GOT3 (cell line): ENCODE measurements at regions not wholly inside any gene's neighbourhood (a gene's known extent, or its start where the extent isn't known, plus 50 kb on each side); places are given as distances from the start of the nearest gene placed in this dataset.

Experiments used
- DNase-seq: peaks from one replicate; lab custom pipeline; 2025; ENCODE audit warnings: mixed read lengths; lab: John Stamatoyannopoulos, UW

- DNase-seq: no peak
Observed at GRCh38 chr4:145346081-145346480, 135.6 kb upstream of the SMAD1 start.

GRCh38 chr4:145345401-145345800, 136.3 kb upstream of the SMAD1 start:
- no peak for DNase-seq

GRCh38 chr4:145341381-145341780, 140.3 kb upstream of the SMAD1 start:
- no peak for DNase-seq

- DNase-seq: no peak
Observed at GRCh38 chr4:145340071-145340675, 141.5 kb upstream of the SMAD1 start.

- DNase-seq: no peak
Observed at GRCh38 chr4:145339075-145339725, 142.5 kb upstream of the SMAD1 start.

- no peak for DNase-seq
Observed at GRCh38 chr4:145338568-145338967, 143.1 kb upstream of the SMAD1 start.

GRCh38 chr4:145337391-145337790, 144.3 kb upstream of the SMAD1 start:
- DNase-seq: no peak

GRCh38 chr4:145333786-145334185, 147.9 kb upstream of the SMAD1 start:
- no peak for DNase-seq

GRCh38 chr4:145326491-145326890, 146.1 kb upstream of the OTUD4 start:
- DNase-seq: no peak

- DNase-seq: no peak
Observed at GRCh38 chr4:145324161-145324560, 143.8 kb upstream of the OTUD4 start.

- no peak for DNase-seq
Observed at GRCh38 chr4:145320294-145320693, 139.9 kb upstream of the OTUD4 start.

GRCh38 chr4:145319751-145320150, 139.4 kb upstream of the OTUD4 start:
- no peak for DNase-seq

- DNase-seq: no peak
Observed at GRCh38 chr4:145316897-145317574, 136.6 kb upstream of the OTUD4 start.

- DNase-seq: no peak
Observed at GRCh38 chr4:145315811-145316225, 135.4 kb upstream of the OTUD4 start.

- DNase-seq: no peak
Observed at GRCh38 chr4:145308598-145308997, 128.2 kb upstream of the OTUD4 start.

GRCh38 chr4:145307763-145308430, 127.5 kb upstream of the OTUD4 start:
- DNase-seq: no peak

- no peak for DNase-seq
Observed at GRCh38 chr4:145307120-145307519, 126.7 kb upstream of the OTUD4 start.

- no peak for DNase-seq
Observed at GRCh38 chr4:145302725-145303124, 122.3 kb upstream of the OTUD4 start.

- DNase-seq: no peak
Observed at GRCh38 chr4:145301386-145302080, 121.1 kb upstream of the OTUD4 start.

GRCh38 chr4:145299380-145300076, 119.1 kb upstream of the OTUD4 start:
- DNase-seq: no peak

GRCh38 chr4:145298885-145299284, 118.5 kb upstream of the OTUD4 start:
- no peak for DNase-seq

- DNase-seq: no peak
Observed at GRCh38 chr4:145297556-145297955, 117.2 kb upstream of the OTUD4 start.
